ENCODE measurements at regions not wholly inside any gene's neighbourhood (a gene's known extent, or its start where the extent isn't known, plus 50 kb on each side); places are given as distances from the start of the nearest gene placed in this dataset.
"Not testable (repeated sequence)": the region's sequence is repeated elsewhere in the genome, so short reads cannot be mapped to it uniquely, and the experiment has no call there.

DNA sequence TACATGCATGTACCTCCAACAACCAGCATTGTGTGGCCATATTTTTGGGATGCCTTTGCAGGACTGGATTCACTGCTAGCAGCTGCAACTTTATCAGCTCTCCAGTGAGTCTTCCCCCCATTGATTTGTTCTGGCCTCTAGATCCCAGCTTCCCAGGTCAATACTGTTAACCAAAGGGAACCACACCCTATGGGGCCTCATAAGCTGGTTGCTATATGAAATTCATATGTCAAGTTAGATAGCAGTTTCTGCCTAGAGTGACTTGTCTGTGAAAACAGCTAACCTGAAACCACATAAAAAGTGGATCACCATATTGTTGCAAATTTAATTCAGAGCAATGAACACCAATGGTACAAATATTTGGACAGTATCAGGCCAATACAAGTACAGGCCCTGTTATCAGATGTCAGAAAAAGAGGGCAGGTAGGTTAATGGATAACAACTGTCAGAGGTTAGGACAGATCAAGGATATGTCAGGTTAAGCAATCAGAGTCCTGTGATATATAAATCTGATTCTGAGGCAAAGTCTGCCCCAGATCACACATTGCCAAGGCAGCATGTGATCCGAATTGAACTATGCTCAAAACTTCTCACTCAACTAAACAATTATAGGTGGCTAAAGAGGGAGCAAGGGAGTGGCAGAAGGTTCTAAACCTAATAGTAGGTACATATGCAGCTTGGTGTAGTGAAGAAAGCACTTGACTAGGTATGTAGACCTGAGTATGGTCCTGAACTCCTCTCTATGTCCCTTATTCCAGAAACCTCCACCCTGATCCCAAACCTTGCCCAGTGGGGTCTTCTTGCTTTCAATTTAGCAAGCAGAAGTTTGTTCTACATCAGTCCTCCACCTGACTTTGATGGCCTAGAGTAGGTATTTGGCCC lies 94.7 kb upstream of the FOXN2 start:
- no peak for DNase-seq (ENCODE audit: low read depth in 2 of 2)

DNA sequence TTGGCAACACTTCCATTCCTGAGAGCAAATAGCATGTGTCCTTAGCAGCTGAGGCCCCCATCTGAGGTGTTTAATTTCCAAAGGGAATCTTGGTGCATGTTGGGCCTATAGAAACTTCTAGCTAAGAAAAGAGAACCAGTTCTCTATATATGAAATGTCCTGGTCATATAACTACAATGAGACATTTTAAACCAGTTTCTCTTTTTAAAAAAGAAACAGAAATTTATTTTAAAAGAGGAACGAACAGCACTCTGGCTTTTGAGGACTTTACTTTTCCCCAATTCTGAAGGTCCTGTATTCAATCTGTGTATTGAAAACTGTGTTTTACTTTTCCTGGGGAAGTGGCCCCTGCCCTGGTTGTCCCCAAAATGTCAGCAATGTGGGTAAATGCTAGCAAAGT lies 94.0 kb upstream of the FOXN2 start:
- no peak for DNase-seq (ENCODE audit: low read depth in 2 of 2)

DNA sequence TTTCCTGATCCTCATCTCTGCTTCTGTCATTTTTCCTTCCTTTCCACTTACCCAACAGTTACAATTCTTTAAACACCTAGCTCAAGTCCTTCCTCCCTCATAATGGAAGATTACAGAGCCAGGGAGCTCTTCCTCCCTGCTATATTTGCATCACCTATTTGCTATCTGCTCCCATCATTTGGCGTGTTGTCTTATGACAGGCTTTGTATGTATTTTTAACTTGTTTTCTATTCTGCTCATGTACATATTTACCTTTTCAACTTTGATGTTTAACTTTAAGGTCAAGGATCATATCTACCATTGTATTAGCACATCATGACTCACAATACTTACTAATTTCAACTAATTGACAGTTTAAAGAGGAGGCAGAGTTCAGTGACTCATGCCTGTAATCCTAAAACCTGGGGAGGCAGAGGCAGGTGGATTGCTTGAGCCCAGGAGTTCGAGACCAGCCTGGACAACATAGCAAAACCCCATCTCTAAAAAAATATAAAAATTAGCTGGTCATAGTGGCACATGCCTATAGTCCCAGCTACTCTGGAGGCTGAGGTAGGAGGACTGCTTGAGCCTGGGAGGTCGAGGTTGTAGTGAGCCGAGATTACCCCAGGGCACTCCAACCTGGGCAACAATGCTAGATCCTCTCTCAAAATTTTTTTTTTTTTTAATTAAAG lies 92.5 kb upstream of the FOXN2 start:
- DNase-seq (ENCODE audit: low read depth in 2 of 2) = no peak

DNA sequence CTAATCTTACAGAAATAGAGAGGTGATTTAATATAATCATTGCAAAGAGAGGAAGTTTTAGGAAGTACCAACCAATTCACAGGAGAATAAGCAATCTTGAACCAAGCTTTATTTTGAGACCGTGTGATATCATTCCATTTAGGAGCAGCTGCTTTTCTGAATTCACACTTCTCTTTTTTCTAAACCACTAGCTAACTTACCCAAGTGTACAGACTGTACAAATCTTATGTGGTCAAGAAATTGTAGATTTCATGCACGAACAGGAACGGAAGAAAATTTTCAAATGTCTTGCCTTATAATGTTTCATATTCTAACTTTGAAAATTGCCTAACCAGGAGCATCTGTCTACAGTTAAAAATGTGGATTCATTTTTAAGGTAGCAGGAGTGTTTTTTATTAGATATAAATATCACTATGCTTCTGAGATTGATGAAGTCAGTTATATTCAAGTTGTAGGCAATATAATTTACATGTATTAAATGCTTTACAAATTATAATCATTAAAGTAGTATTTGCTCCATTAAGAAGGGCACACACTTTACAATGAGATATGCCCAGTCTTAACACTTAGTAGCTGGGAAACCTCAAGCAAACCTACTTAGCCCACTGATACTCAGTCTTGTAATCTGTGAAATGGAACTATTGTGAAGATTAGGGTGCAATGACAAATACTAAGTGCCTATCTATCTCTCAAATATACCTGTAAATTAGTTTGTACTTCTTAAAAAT lies 86.7 kb upstream of the FOXN2 start:
- DNase-seq (ENCODE audit: low read depth in 2 of 2) = no peak

DNA sequence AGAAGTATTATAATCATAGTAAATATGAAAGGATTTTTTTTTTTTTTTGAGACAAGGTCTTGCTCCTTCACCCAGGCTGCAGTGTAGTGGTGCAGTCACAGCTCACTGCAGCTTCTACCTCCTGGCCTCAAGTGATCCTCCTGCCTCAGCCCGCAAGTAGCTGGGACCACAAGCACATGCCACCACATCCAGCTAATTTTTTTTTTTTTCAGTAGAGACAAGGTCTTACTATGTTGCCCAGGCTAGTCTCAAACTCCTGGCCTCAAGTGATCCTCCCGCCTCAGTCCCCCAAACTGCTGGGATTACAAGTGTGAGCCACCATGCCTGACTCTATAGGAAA lies 86.2 kb upstream of the FOXN2 start:
- no peak for DNase-seq (ENCODE audit: low read depth in 2 of 2)

DNA sequence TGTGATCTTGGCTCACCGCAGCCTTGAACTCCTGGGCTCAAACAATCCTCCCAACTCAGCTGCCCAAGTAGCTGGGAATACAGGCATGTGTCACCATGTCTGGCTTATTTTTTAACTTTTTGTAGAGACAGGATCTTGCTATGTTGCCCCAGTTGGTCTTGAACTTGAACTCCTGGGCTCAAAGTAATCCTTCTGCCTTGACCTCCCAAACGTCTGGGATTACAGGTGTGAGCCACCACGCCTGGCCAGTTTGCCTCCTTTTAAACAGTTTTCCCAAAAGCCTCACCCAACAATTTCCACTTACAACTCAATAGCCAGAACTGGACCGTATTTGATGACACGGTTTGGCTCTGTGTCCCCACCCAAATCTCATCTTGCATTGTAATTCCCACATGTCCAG lies 85.4 kb upstream of the FOXN2 start:
- DNase-seq (ENCODE audit: low read depth in 2 of 2) = no peak

DNA sequence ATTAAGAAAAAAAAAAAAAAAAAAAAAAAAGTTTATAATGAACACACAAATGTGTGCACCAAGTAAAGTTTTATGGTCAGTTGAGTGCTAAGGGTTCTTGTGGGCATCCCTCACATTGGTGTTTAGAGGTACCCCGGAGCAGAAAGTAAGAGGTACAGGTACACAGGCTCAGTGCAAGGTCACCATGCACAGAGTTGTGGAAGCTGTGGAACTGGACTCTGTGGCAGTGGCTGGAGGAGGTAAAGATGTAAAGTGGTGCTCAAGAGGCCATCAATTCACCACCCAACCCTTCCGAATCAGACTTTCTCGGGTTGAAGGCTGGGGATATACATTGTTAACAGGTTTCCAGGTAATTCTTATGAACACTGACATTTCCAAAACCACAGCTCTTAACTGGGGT lies 83.6 kb upstream of the FOXN2 start:
- DNase-seq (ENCODE audit: low read depth in 2 of 2) = no peak

DNA sequence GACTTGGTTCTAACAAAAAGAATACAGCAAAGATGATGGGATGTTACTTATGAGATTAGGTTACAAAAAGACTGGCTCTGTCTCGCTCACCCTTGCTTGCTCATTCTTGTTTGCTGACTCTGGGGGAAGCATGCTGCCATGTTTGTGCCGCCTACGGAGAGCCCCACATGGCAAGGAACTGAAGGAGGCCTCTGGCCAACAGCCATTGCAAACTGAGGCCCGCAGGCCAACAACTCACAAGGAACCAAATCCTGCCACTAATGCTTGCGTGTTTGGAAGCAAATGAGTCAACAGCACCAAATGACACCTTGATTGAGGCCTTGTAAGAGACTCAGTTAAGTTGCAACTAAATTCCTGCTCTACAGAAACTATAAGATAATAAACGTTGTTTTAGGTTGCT lies 82.1 kb upstream of the FOXN2 start:
- DNase-seq (ENCODE audit: low read depth in 2 of 2) = no peak

DNA sequence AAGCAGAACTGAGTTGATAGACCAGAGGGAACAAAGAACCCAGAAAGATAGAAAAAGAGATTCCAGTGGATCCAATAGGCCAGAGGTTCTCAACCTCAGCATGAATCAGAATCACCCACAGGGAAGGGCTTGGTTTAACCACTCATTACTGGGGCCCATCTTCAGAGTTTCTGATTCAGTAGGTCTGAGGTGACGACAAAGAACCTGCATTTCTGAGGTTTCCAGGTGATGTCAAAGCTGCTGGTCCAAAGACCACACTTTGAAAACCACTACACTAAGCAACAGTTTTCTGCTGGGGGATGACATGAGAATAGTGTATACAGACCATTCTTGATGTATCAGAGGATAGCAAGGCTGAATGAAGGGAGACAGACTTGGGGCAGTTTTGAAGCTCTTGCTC lies 81.5 kb upstream of the FOXN2 start:
- no peak for DNase-seq (ENCODE audit: low read depth in 2 of 2)

DNA sequence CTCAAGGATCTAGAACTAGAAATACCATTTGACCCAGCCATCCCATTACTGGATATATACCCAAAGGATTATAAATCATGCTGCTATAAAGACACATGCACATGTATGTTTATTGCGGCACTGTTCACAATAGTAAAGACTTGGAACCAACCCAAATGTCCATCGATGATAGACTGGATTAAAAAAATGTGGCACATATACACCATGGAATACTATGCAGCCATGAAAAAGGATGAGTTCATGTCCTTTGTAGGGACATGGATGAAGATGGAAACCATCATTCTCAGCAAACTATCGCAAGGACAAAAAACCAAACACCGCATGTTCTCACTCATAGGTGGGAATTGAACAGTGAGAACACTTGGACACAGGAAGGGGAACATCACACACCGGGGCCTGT lies 80.7 kb upstream of the FOXN2 start:
- not testable (repeated sequence) for DNase-seq (ENCODE audit: low read depth in 2 of 2)

DNA sequence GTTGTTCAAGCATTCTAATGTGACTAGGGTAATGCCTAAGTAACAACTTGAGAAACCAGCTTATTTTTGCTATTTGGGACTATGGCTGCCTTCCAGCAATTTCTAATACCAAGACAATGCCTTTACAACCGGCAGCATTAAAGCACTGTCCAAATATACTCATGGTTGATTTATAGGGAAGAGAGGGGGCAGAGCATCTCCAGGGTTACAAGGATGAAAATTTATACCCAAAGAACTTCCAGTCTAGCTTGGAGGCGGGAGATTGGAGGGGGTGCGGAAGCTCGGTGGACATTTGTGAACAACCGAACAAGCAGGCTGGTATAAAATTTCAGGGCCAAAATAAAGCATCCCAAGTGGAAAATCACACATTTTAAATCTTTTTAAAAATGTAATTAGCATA lies 79.4 kb upstream of the FOXN2 start:
- DNase-seq (ENCODE audit: low read depth in 2 of 2) = no peak

DNA sequence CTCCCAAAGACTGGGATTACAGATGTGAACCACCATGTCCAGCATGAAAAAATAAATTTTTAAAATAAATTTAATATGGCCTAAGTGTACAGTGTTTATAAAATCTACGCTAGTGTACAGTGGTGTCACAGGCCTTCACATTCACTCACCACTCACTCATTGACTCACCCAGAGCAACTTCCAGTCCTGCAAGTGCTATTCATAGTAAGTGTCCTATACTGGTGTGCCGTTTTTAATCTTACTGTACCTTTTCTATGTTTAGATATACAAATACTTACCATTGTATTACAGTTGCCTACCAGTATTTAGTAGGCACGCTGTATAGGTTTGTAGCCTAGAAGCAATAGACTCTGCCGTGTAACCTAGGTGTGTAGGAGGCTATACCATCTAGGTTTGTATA lies 76.1 kb upstream of the FOXN2 start:
- no peak for DNase-seq (ENCODE audit: low read depth in 2 of 2)

DNA sequence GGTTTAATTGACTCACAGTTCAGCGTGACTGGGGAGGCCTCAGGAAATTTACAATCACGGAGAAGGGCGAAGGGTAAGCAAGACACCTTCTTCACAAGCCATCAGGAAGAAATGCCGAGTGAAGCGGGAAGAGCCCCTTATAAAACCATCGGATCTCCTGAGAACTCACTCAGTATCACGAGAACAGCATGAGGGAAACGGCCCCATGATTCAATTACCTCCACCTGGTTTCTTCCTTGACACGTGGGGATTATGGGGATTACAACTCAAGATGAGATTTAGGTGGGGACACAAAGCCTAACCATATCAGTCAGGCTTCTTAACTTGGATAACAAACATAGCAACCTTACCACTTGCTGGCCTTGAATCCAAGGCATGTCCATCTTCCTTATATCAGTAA lies 73.6 kb upstream of the FOXN2 start:
- DNase-seq (ENCODE audit: low read depth in 2 of 2) = no peak

DNA sequence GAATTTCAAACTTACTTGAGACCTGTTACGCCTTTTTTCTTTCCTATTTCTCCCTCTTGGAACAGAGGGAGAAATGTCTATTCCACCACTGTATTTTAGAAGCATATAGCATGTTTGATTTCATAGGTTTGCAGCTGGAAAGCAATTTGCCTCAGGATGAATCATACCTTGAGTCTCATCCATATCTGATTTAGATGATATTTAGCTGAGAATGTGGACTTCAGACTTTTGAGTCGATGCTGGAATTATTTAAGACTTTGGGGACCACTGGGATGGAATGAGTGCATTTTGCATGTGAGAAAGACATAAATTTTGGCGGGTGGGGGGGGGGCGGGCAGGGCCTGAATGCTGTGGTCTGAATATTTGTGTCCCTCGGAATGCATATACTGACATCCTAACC lies 67.3 kb upstream of the FOXN2 start:
- no peak for DNase-seq (ENCODE audit: low read depth in 2 of 2)

DNA sequence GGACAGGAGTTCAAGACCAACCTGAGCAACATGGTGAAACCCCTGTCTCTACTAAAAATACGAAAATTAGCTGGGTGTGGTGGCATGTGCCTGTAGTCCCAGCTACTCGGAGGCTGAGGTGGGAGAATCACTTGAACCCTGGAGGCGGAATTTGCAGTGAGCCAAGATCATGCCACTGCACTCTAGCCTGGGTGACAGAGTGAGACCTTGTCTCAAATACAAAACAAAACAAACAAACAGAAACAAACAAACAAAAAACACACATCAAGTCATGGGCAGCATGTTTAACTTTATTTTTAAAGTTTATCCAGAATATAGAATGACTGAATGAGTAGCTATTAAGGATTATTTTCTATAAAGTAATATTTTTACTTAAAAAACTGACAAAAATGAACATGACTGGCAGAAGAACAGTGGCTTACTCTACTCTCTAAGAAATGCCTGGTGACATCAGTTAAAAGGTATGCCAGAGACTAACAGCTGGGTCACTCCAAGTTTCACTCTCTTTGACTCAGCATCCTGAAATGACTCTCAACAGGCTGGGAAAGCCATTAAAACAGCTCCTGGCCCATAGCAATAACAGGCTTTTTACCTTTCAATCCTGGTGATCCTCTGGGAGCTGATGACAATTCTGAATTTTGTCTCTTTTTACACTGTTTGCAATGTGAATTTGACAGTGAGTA lies 66.1 kb upstream of the FOXN2 start:
- DNase-seq (ENCODE audit: low read depth in 2 of 2) = no peak

DNA sequence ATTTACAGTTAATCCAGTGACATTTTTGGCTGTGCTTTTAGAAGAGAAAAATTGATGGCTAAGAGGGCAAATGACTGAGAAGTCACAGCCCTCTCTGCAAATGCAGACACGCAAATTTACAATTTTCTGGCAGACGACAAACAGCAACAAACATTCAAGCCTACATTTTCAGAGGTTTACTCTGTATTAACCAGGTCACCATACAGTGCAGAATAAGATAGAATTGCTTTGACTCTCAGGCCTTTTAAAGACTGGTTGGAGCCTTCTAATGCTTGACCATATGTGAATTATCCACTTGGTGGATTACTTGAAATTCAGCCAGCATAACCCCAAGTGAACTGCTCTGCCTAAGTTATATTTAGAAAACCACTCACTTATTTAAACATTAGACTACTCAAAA lies 65.5 kb upstream of the FOXN2 start:
- DNase-seq (ENCODE audit: low read depth in 2 of 2) = no peak

DNA sequence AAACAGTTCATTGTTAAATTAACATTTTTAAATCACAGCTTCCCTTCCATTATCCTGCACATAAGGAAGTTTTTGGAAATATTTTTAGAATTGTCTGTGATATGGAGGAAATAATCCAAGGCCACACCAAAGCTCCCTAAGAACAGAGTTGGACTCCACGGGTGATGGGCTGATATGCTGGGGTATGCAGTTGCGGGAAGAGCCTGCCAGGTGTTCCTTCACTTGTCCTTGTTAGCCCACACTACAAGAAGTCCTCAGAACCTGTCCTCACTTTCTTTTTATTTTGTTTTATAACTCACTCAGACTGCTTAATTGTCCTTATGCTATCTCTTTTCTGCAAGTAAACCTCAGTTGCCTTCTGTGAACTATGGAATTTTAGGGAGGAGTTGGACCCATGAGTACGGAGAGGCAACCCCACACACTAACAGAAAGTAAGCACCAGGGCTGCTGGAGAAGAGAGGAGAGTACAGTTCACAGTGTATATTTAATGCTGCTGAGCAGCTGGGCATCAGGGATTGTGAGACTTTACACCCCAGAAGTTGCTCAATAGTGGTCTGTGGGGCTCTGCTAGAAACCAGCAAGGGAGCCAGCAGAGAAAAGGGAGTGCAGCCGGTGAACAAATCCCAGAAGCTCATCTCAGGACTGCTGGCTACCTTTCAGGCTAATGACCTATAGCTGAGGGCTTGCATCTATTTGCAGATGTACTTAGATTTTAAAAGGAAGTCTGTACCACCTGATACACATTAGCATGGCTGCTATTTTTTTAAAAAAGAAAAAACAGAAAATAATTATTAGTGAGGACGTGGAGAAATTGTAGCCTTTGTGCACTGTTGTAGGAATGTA lies 64.6 kb upstream of the FOXN2 start:
- no peak for DNase-seq (ENCODE audit: low read depth in 2 of 2)

DNA sequence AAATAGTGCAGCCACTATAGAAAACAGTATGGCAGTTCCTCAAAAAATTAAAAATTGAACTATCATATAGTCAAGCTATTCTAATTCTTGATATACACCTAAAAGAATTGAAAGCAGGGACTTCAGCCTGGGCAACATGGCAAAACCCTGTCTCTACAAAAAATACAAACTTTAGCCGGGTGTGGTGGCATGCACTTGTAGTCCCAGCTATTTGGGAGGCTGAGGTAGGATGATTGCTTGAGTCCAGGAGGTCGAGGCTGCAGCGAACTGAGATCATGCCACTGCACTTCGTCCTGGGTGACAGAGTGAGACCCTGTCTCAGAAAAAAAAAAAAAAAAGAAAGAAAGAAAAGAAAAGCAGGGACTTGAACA lies 64.0 kb upstream of the FOXN2 start:
- no peak for DNase-seq (ENCODE audit: low read depth in 2 of 2)

DNA sequence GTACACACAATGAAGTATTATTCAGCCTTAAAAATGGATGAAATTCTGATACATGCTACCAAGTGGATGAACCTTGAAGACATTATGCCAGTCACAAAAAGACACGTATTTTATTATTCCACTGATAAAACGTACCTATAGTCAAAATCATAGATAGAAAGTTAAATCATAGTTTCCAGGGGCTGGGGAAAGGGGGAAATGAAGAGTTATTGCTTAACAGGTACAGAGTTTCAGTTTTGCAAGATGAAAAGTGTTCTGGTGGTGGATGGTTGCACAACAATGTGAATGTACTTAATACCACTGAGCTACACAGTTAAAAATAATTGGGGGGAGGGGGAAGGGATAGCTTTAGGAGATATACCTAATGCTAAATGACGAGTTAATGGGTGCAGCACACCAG lies 63.5 kb upstream of the FOXN2 start:
- no peak for DNase-seq (ENCODE audit: low read depth in 2 of 2)

DNA sequence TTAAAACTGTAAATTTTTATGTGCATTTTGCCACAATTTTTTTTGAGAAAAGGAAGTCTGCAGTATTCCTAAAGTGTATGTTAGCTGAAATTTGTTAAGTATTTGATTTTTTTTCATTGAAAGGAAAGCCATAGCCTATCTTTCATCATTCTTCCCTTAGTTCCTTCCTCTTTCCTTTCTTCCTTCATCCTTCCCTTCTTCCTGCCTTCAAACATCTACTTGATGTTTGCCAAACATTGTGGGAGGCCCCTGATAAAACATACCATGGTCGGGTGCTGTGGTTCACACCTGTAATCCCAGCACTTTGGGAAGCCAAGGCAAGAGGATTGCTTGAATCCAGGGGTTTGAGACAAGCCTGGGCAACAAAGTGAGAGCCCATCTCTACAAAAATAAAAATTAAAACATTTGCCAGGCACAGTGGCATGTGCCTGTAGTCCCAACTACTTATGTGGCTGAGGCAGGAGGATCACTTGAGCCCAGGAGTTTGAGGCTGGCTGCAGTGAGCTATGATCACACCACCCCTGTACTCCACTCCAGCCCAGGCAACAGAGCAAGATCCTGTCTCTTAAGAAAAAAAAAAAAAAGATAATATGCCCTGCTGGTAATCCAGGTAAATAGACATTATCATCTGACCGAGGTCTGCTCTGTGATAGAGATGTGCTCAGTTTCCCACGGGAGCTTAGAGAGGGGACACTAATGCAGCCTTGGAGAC lies 62.9 kb upstream of the FOXN2 start:
- DNase-seq (ENCODE audit: low read depth in 2 of 2) = no peak

DNA sequence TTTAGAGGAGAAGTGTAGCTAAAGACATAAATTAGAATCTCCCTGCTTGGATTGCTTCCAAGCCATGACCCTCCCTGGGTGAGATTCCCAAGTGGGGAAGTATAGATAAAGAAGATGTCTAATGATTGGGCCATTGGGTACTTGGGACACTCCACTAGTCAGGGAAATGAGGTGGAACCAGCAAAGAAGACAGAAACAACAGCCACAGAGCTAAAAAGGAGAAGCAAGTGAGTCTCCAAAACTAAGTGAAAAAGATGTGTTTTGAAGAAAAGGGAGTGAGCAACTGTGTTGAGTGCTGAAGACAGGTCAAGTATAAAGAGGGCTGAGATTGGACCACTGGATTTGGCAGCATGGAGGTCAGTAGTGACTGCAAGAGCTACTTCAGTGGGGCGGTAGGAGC lies 61.2 kb upstream of the FOXN2 start:
- DNase-seq (ENCODE audit: low read depth in 2 of 2) = no peak
